ENCODE measurements at regions not wholly inside any gene's neighbourhood (a gene's known extent, or its start where the extent isn't known, plus 50 kb on each side); places are given as distances from the start of the nearest gene placed in this dataset.

GRCh38 chr2:145166731-145167302 is 646.9 kb upstream of the ZEB2 start:
- Histone ChIP-seq H3K4me3 (ENCODE audit: control extremely low read depth in 1 of 5, extremely low read depth in 1 of 5, insufficient read depth in 1 of 5, low read depth in 2 of 5, low read length in 4 of 5) (no peak overlapping the region), H3K4me1 (ENCODE audit: control insufficient read depth in 2 of 2, insufficient read depth in 2 of 2, low read length in 2 of 2) (no peaks in the 10 kb centered on the region), H3K27me3 (replicated peaks in 1 of 4; ENCODE audit: control extremely low read depth in 1 of 4, control insufficient read depth in 3 of 4, insufficient read depth in 4 of 4, low read length in 3 of 4) (no peaks in the 10 kb centered on the region), H3K79me2 (ENCODE audit: control insufficient read depth, insufficient read depth, low read length) (no peaks in the 10 kb centered on the region), H3K4me2 (replicated peaks; ENCODE audit: low read depth, low read length, poor library complexity, severe bottlenecking) (no peak overlapping the region), H3K9me3 (ENCODE audit: control extremely low read depth in 1 of 3, control insufficient read depth in 2 of 3, insufficient read depth in 1 of 3, low read length in 2 of 3) (no peaks in the 10 kb centered on the region), H3K27ac (ENCODE audit: low read length in 2 of 2) (no peak overlapping the region), H3K36me3 (replicated peaks in 1 of 2; ENCODE audit: control extremely low read depth in 1 of 2, control insufficient read depth in 1 of 2, extremely low read depth in 1 of 2, insufficient read depth in 2 of 2, low read length in 1 of 2) (no peaks in the 10 kb centered on the region), H4K20me1 (ENCODE audit: control insufficient read depth, insufficient read depth, low read length, poor library complexity, severe bottlenecking) (no peaks in the 10 kb centered on the region), H2AFZ (ENCODE audit: insufficient read depth, low read depth, low read length, poor library complexity, severe bottlenecking) (no peak overlapping the region), H3K9ac (ENCODE audit: low read length) (no peak overlapping the region)
- Mint-ChIP-seq H3K9me3 (ENCODE audit: insufficient read depth) (no peaks in the 10 kb centered on the region), H3K4me1 (peaks cover 2% of the 10 kb centered on the region), H3K27ac (no peak overlapping the region), H3K27me3 (no peaks in the 10 kb centered on the region), H3K4me3 (no peak overlapping the region)
- CTCF ChIA-PET = no interaction called here
- TF ChIP-seq, protein P1, sequence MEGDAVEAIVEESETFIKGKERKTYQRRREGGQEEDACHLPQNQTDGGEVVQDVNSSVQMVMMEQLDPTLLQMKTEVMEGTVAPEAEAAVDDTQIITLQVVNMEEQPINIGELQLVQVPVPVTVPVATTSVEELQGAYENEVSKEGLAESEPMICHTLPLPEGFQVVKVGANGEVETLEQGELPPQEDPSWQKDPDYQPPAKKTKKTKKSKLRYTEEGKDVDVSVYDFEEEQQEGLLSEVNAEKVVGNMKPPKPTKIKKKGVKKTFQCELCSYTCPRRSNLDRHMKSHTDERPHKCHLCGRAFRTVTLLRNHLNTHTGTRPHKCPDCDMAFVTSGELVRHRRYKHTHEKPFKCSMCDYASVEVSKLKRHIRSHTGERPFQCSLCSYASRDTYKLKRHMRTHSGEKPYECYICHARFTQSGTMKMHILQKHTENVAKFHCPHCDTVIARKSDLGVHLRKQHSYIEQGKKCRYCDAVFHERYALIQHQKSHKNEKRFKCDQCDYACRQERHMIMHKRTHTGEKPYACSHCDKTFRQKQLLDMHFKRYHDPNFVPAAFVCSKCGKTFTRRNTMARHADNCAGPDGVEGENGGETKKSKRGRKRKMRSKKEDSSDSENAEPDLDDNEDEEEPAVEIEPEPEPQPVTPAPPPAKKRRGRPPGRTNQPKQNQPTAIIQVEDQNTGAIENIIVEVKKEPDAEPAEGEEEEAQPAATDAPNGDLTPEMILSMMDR (IDR thresholded peaks at IDR 0.05) = no peak
- no peak for TF ChIP-seq EZH2 (IDR thresholded peaks at IDR 0.05; ENCODE audit: borderline replicate concordance, insufficient read depth, low read depth, low read length, poor library complexity, severe bottlenecking)
- ATAC-seq (ENCODE audit: low read depth) (no peak), DNase-seq (no peak)
- POLR2A ChIA-PET = no interaction called here
- intact Hi-C loops (cut with micrococcal nuclease) = no loop called here

DNA sequence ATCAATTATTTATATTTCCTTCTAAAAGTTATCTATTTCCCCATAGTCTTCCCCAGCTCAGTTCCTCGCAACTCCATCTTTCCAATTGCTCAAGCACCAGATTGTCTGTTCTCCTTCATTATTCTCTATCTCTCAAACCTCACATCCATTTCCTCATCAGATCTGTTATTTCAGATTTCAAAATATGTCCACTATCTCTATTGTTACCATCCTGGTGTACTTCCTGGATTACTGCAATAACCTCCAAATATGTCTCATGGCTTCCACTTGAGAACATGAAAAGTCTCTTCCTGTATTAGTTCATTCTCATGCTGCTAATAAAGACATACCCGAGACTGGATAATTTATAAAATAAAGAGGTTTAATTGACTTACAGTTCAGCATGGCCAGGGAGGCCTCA is 641.7 kb upstream of the ZEB2 start:
- no peaks in the 10 kb centered on the region for H3K79me2 ChIP-seq (ENCODE audit: control insufficient read depth, insufficient read depth, low read length)
- H3K36me3 ChIP-seq (replicated peaks in 1 of 2; ENCODE audit: control extremely low read depth in 1 of 2, control insufficient read depth in 1 of 2, extremely low read depth in 1 of 2, insufficient read depth in 2 of 2, low read length in 1 of 2) = no peaks in the 10 kb centered on the region
- H3K4me1 Mint-ChIP-seq = peaks cover 5% of the 10 kb centered on the region
- H2AFZ ChIP-seq (ENCODE audit: insufficient read depth, low read depth, low read length, poor library complexity, severe bottlenecking) = no peak overlapping the region
- no peaks in the 10 kb centered on the region for H3K27me3 Mint-ChIP-seq
- WGBS (ENCODE audit: insufficient coverage) = 100% methylated on average over 1 of the region's 2 CpGs
- no peaks in the 10 kb centered on the region for H4K20me1 ChIP-seq (ENCODE audit: control insufficient read depth, insufficient read depth, low read length, poor library complexity, severe bottlenecking)
- no peak overlapping the region for H3K4me2 ChIP-seq (replicated peaks; ENCODE audit: low read depth, low read length, poor library complexity, severe bottlenecking)
- intact Hi-C loops (cut with micrococcal nuclease) = no loop called here
- no peak overlapping the region for H3K4me3 Mint-ChIP-seq
- POLR2A ChIA-PET = no interaction called here
- H3K4me3 ChIP-seq (ENCODE audit: control extremely low read depth in 1 of 5, extremely low read depth in 1 of 5, insufficient read depth in 1 of 5, low read depth in 2 of 5, low read length in 4 of 5) = no peak overlapping the region
- ATAC-seq (ENCODE audit: low read depth) (no peak), DNase-seq (no peak)
- no peaks in the 10 kb centered on the region for H3K27me3 ChIP-seq (replicated peaks in 1 of 4; ENCODE audit: control extremely low read depth in 1 of 4, control insufficient read depth in 3 of 4, insufficient read depth in 4 of 4, low read length in 3 of 4)
- H3K27ac Mint-ChIP-seq = no peak overlapping the region
- peaks cover 3% of the 10 kb centered on the region in 2 donors for H3K4me1 ChIP-seq (ENCODE audit: control insufficient read depth in 2 of 2, insufficient read depth in 2 of 2, low read length in 2 of 2)
- H3K9me3 ChIP-seq (ENCODE audit: control extremely low read depth in 1 of 3, control insufficient read depth in 2 of 3, insufficient read depth in 1 of 3, low read length in 2 of 3) = no peaks in the 10 kb centered on the region
- H3K9ac ChIP-seq (ENCODE audit: low read length) = no peak overlapping the region
- H3K9me3 Mint-ChIP-seq (ENCODE audit: insufficient read depth) = no peaks in the 10 kb centered on the region
- TF ChIP-seq, protein P1 (IDR thresholded peaks at IDR 0.05) = no peak
- TF ChIP-seq EZH2 (IDR thresholded peaks at IDR 0.05; ENCODE audit: borderline replicate concordance, insufficient read depth, low read depth, low read length, poor library complexity, severe bottlenecking) = no peak
- CTCF ChIA-PET = no interaction called here
- no peak overlapping the region for H3K27ac ChIP-seq (ENCODE audit: low read length in 2 of 2)
